ENCODE measurements at regions not wholly inside any gene's neighbourhood (a gene's known extent, or its start where the extent isn't known, plus 50 kb on each side); places are given as distances from the start of the nearest gene placed in this dataset.

DNA sequence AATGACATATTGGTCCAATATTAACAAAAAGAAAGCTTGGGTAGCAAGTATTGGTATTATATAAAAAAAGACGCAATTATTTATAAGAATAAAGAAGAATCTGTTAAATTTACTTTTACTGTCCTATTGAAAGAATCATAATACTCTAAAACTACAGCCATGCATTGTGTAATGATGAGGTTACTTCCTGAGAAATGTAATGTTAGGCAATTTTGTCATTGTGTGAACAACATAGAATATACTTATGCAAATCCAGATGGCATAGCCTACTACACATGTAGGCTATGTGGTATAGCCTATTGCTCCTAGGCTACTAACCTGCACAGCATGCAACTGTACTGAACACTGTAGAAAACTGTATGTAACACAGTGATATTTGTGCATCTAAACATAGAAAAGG, 121.2 kb upstream of the PTGFR start:
- no peak for FAIRE-seq

DNA sequence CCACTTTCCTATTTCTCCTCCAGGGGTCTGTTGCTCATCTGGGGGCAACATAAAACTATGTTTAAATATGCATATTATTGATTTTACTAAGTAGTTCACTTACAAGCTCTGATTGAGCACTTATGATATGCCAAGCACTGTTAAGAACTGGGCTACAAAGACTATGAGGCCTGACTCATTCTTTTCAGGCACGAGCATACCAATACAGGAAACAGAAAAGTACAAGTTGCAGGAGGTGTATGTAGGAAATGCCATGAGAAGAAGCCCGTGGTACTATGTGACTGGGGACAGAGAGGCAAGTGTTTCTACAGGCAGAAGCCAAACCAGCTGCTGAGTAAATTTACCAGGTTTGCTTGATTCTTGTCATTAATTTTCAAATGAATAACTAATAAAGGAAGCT, 120.4 kb upstream of the PTGFR start:
- no peak for FAIRE-seq

DNA sequence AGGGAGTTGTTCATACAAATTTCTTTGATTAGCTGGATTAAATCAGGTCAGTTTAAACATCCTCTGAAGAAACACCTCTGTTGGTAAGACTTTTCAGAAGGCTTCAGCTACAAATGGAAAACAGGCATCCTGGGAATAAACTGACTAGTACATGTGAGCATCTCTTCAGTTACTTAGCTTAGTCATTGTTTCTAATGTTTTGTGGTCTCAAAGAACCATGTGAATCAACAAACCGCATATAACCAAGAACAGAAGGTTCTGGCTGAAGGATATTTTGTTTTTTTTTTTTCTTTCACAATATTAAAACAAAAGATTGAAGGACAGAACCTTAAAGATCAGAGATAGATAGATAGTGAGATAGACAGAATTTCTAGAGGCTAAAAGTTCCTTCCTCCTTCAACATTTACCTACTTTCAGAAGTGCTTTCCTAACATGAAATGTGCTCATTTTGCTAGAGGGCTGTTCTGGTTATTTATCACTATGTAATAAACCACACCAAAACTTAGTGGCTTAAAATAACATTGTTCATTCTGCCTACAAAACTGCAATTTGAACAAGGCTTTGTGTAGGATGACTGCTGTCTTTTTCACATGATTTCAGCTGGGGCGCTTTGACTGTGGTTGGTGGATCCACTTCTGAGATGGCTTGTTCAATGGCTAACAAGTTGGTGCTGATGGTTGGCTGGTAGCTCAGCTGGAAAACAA, 119.8 kb upstream of the PTGFR start:
- no peak for FAIRE-seq

DNA sequence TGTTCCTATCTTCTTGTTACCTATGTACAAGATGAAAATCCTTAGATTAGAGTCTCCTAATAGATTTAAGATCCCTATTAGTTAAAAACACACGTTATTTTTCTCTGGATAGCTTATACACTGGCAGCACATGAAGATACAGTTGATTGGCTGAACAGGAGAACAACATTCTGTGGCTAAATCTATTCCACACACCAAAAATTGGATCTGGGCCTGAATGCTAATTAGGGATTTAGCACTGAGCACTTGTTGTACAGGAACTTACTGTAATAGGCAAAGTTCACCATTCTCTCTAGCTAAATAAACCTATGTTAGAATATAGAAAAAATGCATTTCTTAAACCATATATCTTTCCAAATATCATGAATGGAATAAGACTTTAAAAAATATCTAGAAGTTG, 117.1 kb upstream of the PTGFR start:
- FAIRE-seq: no peak

DNA sequence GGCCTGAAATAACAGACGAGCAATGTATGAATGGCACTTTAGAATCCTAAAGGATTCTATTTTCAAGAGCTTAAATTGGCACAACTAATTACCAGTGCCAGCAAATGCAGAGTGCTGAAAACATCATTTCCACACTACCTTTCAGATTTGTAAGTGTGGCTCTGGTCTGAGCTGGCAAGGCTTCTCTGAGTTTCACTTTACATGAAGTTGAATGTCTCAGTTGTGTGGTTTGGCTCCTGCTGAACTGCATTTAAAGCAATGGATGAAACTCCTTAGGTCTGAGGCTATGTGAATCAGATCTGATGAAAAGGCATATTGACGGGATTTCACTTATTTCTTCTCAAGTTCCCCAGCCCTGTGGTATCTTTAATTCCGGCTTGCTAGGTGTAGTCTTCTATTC, 114.8 kb upstream of the PTGFR start:
- no peak for FAIRE-seq

DNA sequence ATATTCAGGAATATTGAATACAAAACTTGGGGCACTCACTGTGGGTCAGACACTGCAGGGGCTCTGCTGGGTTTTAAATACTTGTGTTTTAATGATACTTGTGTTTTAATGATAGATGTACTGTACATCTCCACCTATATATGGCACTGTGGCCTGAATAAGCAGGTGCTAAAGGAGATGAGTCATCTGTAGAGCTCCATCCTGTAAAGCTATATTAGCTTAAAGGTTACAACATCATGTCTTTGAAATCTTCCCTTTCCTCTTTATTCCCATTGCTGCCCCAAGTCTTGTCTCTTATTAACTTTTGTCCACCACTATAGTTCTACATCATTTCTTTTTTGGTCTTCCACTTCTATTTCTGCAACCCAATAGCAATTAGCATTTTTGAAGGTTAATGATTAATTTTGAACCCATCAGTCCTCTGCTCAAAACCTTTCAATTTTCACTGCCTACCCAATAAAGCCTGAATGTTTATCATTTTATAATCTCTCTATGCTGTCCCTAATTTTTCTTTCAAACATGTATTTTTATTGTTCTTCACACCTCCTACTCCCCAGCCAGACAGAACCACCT, 113.3 kb upstream of the PTGFR start:
- no peak for FAIRE-seq

DNA sequence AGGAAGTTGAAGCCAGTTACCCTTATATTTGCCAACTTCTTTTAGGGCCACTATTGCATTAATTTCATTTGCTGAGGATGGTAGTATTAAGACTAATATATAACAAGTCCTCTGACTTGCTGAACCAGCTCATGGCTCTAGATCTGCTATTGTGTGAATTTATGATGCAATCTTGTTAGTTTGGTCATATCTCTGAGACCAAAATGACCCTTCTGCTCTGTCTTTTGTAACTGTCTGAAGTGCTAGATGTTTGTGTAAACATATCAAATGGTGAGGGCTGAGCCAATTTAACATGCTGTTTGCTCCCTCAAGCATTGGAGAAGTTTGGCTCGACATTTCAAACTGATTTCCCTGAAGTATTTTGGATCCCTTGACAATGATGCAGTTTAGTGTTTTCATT, 106.9 kb upstream of the PTGFR start:
- no peak for FAIRE-seq

DNA sequence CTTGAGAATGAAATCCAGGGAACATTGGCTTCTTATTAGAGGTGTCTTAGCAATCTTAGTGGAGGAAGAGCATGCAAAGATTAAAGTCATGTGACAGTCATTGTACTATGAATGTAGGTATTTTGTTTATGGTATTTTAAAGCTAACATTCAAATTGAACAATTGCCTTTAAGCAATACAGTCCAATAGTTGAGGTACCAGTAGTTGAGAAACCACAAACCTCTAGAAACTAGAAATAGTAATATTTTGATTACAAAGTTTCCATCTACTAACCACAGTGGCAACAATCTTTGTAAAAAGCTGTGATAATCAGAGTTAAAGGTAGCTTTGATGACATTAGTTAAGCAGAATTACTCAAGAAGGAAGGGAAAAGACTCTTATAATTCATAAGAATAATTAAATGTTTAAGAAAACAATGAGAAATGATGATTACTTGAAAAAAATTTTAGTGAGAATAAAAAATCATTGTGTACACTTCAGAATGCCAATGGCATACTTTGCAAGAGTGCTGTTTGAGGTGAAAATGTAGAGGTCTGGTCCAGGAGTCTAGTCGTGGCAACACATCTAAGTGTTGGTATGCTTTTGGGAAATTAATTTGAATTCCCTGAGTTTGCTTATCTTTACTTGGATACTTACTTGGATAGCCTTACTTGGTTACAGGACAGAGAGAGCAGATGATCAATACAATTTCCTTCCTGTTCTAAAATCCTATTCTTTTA, 104.9 kb upstream of the PTGFR start:
- FAIRE-seq: no peak

DNA sequence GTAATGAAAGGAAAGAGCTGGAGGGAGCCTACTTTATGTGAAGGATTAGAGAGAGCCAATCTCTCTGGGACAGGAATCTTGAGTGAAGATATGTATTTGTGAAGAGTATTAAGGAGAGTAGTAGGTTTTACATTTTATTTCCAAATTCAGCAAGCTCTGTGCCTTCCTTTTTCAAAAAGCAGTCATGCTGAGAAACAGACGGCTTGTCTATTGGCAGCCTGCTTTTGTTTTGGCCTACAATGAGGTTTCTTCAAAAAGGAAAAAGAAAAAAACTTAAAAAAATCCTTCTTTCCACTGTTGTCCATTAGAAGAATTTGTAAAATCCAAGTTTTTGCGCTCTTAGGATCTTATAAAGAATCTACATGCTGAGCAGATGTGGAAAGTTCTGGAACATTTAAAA, 103.6 kb upstream of the PTGFR start:
- no peak for FAIRE-seq

DNA sequence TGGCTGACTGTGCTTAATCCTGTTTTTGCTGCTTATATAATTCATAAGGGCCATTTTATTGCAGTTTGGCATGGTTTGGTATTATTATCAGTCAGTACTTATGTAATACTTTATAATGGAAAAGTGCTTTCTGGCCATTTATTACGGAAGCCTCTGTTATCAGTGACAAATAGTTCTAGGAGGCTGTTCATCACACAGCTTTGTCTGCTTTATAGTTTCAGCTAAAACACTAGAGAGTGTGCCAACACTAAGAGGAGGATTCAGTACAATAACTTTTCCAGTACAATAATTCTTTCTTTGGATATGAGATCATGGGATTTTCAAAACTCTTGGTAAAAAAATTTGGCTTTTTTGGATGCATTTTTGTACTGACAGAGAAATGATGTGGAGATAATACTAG, 102.9 kb upstream of the PTGFR start:
- no peak for FAIRE-seq

DNA sequence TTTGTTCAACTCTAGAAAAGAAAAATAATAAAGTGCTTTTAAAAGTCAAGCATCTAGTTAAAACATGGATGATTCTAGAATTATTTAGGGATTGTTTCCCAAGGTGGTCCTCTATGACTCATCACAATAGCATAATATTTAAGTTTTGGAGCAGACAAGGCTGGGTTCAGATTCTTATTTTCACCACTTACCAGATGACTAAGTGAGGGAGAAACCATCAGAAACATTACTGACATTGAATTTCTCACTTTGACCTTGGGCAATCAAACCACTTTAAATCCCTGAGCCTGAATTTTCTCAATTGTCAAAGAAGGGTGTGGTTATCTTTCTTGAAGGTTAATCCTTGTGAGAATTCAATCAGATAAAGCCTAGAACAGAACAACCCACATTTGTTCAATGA, 102.5 kb upstream of the PTGFR start:
- FAIRE-seq: no peak

DNA sequence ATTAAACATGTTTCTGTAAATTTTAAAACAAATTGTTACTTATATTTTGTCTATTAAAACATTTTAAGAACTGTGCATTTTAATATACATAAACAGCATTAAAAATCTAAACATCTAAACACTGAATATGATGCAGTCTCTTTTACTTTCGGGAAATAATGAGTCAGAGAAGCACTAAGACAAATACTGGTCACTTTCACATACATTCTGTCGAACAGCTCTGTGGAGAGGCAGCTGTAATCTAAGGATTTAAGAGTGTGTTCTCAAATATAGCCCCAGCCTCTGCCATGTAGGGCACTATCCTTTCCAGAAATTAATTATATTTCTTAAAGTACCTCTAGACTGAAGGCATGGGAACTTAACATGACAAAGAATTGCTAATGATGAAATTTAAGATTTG, 89.6 kb upstream of the PTGFR start:
- FAIRE-seq: no peak

DNA sequence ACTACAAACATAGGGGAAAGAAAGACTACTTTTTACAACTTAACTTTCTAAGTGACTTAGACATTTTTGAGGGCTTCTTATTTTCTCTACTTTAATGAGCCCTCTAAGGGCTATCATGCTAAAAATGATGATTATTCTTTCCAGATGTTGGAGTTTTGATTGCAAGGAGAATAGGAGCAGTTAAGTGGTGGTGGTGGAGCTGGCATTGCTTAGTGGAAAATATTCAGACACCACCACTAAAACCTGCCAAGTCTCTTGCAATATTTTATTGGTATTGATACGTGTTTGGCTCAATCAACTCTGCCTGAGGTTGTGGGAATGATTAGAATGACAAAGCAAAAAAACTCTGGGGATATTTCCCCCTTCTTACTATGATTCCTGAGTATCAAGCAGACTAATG, 82.6 kb upstream of the PTGFR start:
- no peak for FAIRE-seq

DNA sequence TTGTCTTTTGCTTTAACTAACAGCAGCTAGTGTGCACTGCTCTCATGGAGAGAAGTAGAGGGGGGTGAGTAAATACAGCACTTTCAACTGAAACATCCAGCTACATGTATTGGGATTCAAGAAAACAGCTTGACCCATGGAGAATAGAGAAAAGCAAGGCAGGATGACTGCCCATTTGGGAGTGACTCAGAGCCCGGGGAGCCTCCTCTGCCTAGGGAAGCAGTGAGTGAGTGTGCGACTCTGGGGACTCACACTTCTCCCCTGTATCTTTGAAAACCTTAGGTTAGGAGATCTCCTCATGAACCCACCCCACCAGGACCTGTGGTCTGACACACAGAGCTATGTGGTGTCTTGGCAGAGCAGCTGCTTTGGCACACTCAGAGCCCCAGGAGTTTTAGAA, 82.0 kb upstream of the PTGFR start:
- FAIRE-seq: no peak

DNA sequence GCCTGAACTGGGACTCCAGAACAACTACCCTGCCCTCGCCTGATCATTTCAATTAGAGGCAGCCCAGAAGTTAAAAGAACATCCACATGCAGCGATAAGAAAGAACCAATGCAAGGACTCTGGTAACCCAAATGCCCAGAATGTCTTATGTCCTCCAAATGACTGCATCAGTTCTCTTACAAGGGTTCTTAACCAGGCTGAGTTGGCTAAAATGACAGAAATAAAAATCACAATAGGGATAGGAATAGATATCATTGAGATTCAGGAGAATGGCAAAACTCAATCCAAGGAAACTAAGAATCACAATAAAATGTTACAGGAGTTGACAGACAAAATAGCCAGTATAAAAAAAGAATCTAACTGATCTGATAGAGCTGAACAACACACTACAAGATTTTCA, 80.1 kb upstream of the PTGFR start:
- FAIRE-seq: no peak

DNA sequence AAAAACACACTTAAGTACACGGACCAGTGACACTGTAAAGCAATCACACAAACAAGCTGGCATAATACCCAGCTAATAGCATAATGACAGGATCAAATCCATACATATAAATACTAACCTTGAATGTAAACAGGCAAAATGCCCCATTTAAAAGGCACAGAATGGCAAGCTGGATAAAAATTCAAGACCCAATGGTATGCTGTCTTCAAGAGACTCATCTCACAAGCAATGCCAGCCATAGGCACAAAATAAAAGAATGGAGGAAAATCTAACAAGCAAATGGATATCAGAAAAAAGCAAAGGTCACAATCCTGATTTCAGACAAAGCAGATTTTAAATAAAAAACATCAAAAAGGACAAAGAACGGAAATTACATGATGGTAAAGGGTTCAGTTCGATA, 79.1 kb upstream of the PTGFR start:
- no peak for FAIRE-seq

DNA sequence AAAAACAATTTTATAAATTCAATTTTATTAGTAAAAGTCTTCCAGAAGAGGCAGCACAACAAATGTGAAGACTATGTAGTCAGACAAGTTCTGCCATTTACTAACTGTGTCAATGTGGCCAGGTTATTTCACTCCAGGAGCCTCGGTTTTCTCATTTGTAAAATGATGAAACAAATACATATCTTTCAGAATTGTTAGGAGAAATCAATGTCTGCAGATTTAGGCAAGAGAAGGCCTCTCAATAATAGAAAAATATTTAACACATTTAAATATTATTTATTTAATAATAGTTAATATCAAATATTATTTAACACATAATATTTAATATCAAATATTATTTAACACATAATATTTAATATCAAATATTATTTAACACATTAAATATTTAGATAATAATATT, 75.6 kb upstream of the PTGFR start:
- no peak for FAIRE-seq

DNA sequence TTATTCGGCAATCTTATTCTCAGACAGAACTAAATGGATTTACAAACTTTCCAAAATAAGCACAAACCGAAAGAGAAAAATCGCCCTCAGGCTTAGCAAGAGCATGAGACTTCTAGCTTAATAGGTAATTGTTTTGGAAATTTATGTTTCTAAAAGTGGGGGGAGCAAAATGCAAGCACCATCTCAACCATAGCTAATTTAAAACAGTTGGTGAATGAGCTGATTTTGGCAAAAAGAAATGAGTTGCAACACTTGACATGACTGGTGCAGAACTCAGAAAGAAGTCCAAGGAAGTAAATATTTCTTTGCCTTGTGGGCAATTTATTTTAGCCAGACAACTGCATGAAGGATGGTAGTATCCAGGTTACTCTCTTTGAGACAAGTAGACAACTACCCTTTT, 71.5 kb upstream of the PTGFR start:
- FAIRE-seq: no peak

DNA sequence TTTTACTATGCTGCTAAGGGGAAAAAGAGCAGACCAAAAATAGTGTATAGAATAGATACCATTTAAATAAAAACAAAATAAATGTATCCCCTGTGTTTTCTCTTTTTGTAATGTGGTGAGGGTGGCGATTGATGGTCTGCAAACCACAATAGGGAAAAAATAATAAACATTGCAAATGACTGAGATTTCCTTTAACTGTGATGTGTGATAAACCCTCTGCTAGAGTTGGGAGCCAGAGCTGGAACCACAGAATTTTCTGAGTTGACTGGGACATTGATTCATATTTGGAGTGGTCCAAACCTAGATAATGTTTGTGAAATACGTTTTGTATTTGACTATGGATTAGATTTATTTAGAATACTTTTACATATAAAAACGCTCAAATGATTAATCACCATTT, 70.6 kb upstream of the PTGFR start:
- no peak for FAIRE-seq

DNA sequence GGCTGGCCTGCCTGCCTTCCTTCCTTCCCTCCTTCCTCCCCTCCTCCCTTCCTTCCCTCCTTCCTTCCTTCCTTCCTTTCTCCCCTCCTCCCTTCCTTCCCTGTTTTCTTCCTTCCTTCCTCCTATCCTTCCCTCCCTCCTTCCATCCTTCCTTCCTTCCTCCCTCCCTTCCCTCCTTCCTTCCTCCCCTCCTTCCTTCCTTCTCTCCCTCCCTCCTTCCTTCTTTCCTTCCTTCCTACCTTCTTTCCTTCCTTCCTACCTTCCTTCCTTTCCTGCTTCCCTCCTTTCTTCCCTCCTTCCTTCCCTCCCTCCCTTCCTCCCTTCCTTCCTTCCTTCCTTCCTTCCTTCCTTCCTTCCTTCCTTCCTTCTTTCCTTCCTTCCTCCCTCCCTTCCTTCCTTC, 70.1 kb upstream of the PTGFR start:
- no peak for FAIRE-seq

DNA sequence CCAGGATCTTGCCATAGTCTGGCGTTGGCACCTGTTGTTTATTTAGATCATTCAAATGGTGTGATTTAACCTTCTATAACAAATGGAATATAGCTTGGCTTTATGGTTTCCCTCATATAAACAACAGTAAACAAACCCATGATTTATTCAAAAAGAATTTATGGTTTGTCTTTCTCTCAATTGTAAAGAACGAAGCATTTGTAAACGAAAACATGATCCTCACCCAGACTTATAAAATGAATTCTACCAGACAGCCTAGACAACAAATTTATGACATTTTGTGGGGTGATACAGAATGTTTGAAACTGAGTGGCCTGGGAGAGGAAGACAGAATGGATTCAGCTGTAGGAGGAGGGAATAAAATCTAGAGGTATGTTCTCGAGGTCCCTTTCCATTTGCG, 66.1 kb upstream of the PTGFR start:
- no peak for FAIRE-seq

DNA sequence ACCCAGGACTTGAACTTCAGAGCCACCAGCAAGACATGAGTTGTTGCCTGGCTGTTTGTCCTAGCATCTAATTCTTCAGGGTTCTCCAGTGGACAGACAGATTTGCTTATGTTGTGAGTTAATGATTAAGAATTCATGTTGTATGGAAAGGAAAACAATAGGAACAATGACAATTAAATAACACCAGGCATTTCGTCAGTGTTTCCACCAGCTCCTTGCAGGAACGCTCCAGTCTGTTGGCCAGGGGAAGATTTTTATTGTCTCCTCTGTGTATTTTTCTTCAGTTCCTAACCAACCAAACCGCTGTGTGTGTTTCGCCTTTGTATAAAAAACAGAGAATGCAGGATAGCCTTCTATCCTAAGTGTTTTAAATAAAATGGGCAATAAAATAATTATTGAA, 64.4 kb upstream of the PTGFR start:
- no peak for FAIRE-seq

DNA sequence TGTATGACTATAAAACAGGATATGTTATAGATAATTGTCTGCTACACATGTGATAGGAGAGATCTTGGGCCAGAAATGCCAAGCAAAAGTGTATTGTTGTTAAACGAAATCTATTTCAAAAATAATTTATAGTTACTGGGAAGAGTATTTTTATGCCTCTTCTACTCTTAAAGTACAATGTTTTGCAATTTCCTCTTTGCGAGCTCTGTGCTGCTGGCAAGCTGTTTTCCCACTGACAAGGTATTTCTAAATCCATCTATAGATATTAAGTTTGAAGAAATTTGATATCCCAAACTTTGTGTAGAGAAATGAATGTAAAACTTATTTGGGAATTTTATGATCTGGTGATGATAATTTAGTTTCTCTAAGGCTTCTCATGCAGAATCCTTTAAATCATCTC, 63.3 kb upstream of the PTGFR start:
- FAIRE-seq: no peak

DNA sequence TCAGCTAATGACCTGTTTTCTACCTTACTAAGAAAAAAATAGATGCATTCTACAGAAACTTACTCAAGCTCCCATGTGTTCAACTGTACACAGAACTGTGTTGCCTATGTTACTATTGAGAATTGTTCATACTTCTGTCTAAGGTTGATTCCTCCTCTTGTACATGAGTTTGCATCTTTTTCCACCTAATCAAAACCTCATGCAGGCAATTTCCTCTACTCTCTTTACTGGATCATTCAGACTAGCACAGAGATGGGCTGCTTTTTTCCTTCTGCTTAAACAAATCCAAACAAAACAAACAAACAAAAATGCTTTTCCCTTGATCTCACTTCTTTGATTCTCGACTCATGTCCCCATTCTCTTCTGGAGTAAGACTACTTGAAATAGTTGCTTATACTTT, 58.8 kb upstream of the PTGFR start:
- no peak for FAIRE-seq

DNA sequence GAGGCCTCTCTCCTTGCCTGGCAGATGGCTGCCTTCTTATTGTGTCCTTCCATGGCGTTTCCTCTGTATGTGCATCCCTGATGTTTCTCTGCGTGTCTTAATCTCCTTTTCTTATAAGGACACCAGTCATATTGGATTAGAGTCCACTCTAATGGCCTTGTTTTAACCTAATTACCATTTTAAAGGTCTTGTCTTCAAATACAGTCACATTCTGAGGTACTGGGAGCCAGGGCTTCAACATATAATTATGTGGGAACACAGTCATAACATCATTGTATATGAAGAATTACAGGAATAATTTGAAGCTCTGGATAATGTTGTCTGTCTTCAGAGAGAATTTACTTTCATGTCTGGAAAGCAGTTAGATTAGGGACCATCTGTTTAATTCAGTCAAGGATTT, 56.4 kb upstream of the PTGFR start:
- no peak for FAIRE-seq
